Panc1 (cell line): ENCODE measurements at regions not wholly inside any gene's neighbourhood (a gene's known extent, or its start where the extent isn't known, plus 50 kb on each side); places are given as distances from the start of the nearest gene placed in this dataset.

Experiments
- CTCF ChIP-seq: fragments of 450-650 bp; IDR thresholded peaks from 2 replicates; pipeline ENCODE4 v1.5.1; 2017; ENCODE audit warnings: mild to moderate bottlenecking
- POLR2AphosphoS5 ChIP-seq: IDR thresholded peaks from 2 replicates; pipeline ENCODE4 v1.6.1; 2012; ENCODE audit warnings: mild to moderate bottlenecking, low read depth, low read length, moderate library complexity
- SIN3A ChIP-seq: IDR thresholded peaks from 2 replicates; pipeline ENCODE4 v1.6.1; 2012; ENCODE audit warnings: low read depth, mild to moderate bottlenecking, low read length, moderate library complexity, borderline replicate concordance; ENCODE audit not compliant: insufficient read depth

- TF ChIP-seq CTCF, result no peak
- no peak for TF ChIP-seq POLR2AphosphoS5
- TF ChIP-seq SIN3A, result no peak
Measured at GRCh38 chr5:24245821-24246220, 399.0 kb downstream of the CDH10 start.
